Stomach (tissue), 4 donors: ENCODE measurements at regions not wholly inside any gene's neighbourhood (a gene's known extent, or its start where the extent isn't known, plus 50 kb on each side); places are given as distances from the start of the nearest gene placed in this dataset.
"Not testable (repeated sequence)": the region's sequence is repeated elsewhere in the genome, so short reads cannot be mapped to it uniquely, and the experiment has no call there.

Experiments used
- EP300 ChIP-seq: sonication (generic); formaldehyde crosslinking; IDR thresholded peaks from one replicate; pipeline ENCODE4 v1.6.1; 2017; ENCODE audit warnings: antibody characterized with exemption
- POLR2A ChIP-seq, 4 donors: fragments of 450-650 bp; IDR thresholded peaks; one replicate each; pipeline ENCODE4 v1.6.1; 2016; ENCODE audit warnings: antibody characterized with exemption in 4 of 4, control low read depth in 2 of 4, mild to moderate bottlenecking in 1 of 4, moderate library complexity in 1 of 4
- POLR2AphosphoS5 ChIP-seq, 3 donors: sonication (generic); formaldehyde crosslinking; IDR thresholded peaks; one replicate each; pipeline ENCODE4 v1.6.1; 2016; ENCODE audit warnings: antibody characterized with exemption in 3 of 3

GRCh38 chr12:84406720-84407119 is 505.9 kb downstream of the SLC6A15 start:
- not testable (repeated sequence) for TF ChIP-seq EP300; POLR2A (IDR thresholded peaks at IDR 0.05); POLR2AphosphoS5 (IDR thresholded peaks at IDR 0.05)
